NCI-H1092 (cell line): ENCODE measurements at regions not wholly inside any gene's neighbourhood (a gene's known extent, or its start where the extent isn't known, plus 50 kb on each side); places are given as distances from the start of the nearest gene placed in this dataset.
"Not testable (repeated sequence)": the region's sequence is repeated elsewhere in the genome, so short reads cannot be mapped to it uniquely, and the experiment has no call there.

Experiments used
- DNase-seq: peaks from one replicate; lab custom pipeline; 2025; lab: John Stamatoyannopoulos, UW

DNA sequence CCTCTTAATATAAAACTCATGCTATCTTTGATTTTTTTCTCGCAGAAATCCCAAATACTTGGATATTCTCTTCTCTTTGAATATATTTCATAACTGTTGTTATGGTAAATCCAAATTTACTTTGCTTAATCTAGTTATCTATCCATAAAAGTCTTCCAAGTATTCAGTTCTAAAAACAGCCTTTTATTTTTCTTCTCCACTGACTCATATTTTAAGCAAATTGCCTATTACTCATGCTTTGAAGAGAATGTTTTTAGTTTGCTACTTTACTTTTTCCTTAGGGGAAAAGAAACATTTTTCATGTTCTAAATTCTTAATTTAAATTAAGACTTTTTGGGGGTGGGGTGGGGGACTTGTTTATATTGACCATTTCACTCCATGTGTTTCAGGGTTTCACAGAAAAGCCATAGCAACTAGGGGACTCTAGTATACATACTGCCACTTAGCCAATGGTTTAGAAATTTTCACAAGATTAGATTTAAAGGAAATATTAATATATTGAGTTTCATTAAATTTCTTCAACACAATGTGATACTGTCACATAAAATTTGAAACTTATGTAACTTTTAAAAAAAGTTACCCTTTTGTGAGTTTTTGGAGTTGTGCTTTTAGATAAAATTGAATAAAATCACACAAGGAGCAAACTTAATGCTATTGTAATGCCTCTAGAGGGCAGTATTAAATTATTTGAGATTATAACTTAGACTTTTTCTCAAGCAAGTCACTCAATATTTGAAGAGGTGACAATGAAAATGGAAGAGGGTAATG is 545.8 kb upstream of the ARRDC3 start:
- no peak for DNase-seq

- no peak for DNase-seq
These were observed 544.3 kb upstream of the ARRDC3 start for GRCh38 chr5:91927439-91927838.

GRCh38 chr5:91925249-91925648 is 542.1 kb upstream of the ARRDC3 start:
- no peak for DNase-seq

DNA sequence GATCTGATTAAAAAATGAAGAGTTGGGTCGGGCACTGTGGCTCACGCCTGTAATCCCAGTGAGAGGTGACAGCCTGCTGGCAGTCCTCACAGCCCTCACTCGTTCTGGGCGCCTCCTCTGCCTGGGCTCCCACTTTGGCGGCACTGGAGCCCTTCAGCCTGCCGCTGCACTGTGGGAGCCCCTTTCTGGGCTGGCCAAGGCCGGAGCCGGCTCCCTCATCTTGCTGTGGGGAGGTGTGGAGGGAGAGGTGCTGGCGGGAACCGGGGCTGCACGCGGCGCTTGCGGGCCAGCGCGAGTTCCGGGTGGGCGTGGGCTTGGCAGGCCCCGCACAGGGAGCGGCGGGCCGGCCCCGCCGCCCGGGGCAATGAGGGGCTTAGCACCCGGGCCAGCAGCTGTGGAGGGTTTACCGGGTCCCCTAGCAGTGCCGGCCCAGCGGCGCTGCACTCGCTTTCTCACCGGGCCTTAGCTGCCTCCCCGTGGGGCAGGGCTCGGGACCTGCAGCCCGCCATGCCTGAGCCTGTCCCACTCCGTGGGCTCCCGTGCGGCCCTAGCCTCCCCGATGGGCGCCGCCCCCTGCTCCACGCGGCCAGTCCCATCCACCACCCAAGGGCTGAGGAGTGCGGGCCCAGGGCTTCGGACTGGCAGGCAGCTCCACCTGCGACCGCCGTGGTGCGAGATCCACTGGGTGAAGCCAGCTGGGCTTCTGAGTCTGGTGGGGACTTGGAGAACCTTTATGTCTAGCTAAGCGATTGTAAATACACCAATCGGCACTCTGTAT is 534.1 kb upstream of the ARRDC3 start:
- DNase-seq, result not testable (repeated sequence)

DNA sequence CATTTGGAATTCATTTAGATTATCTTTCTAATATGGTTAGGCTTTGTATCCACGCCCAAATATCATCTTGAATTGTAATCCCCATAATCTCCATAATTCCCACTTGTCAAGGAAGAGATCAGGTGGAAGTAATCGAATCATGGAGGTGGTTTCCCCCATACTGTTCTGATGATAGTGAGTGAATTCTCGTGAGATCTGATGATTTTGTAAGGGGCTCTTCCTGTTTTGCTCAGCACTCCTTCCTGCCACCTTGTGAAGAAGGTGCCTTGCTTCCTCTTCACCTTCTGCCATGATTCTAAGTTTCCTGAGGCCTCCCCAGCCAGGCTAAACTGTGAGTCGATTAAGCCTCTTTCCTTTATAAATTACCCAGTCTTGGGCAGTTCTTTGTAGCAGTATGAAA is 527.5 kb upstream of the ARRDC3 start:
- no peak for DNase-seq

DNA sequence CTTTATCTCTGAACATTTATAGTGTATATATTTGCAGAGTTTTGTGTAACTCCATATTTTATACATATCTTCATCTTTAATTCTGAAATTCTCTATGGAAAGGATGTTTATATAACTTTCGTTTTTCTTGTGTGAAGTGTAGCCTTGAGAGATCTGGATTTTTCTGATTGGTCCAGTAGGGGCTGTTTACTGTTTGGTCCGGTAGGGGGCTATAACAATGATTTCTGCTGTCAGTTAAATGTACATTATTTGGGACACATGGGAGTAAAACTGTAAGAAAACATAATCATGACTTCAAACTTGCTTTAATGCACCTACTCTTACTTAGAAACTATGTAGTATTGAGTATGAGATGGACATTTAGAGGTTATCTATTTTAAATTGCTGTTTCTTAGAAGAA is 527.1 kb upstream of the ARRDC3 start:
- no peak for DNase-seq

- no peak for DNase-seq
These were observed 523.4 kb upstream of the ARRDC3 start for GRCh38 chr5:91906494-91906893.

DNA sequence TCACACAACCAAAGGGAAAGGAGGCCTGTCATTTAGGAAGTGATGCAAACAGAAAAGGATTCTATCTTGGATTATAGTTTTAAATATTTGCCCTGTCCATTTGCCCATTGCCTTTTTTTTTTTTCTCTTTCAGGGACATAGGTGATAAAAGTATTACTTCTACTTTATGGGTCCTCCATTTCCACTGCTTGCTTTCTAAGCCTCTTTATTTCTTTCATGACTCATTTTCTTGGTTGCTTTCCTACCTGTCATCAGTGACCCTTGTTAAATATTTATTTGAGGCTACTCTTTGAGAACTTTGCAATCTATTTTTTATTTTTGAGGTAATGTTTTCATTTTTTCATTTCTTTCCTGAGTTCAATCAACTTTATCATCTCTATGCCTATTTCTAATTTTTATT is 522.9 kb upstream of the ARRDC3 start:
- DNase-seq, result no peak

DNA sequence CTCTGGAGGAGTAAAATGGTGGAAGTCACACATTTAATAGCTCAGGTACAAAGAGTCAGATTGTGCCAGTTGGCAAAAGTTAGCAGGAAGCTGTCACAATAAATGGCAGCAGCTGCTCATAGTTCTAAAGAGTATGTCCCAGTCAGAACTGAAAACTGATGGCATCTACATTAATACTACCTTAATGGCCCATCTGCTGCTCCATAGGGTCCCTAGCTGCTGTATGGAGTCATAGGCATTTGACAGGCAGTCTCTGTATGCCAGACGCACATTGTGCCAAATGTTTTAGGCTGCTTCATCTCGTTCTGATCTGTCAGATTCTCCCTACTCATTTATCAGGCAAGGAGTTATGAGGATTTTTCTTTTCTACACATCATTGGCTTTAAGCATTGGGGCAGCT is 515.8 kb upstream of the ARRDC3 start:
- no peak for DNase-seq

GRCh38 chr5:91898019-91898418 is 514.9 kb upstream of the ARRDC3 start:
- no peak for DNase-seq

- DNase-seq, result no peak
These were observed 505.7 kb upstream of the ARRDC3 start for GRCh38 chr5:91888810-91889209.

- DNase-seq, result no peak
These were observed 502.5 kb upstream of the ARRDC3 start for GRCh38 chr5:91885291-91886265.

- no peak for DNase-seq
These were observed 500.9 kb upstream of the ARRDC3 start for GRCh38 chr5:91884036-91884435.

GRCh38 chr5:91875196-91875779 is 492.2 kb upstream of the ARRDC3 start:
- DNase-seq, result no peak

GRCh38 chr5:91867799-91868198 is 484.7 kb upstream of the ARRDC3 start:
- no peak for DNase-seq

- no peak for DNase-seq
These were observed 482.8 kb upstream of the ARRDC3 start for GRCh38 chr5:91865915-91866314.

DNA sequence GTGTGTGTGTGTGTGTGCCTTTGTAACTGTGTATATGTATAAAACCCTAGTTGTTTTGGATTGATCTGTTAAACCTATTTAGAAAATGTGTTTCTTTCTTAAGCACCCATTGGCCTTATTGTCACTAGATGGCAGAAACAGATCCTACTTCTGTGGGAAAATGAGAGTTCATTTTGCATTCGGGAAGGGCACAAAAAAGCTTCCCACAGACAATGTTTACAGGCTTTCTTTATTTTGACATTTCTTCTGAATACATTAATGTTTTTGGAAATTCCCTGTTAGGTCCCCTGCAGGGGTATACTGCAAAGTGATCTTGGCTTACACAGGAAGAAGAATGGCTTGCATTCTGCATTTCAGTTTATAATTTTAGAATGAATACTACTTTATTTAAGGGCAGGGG is 481.8 kb upstream of the ARRDC3 start:
- DNase-seq, result no peak

DNA sequence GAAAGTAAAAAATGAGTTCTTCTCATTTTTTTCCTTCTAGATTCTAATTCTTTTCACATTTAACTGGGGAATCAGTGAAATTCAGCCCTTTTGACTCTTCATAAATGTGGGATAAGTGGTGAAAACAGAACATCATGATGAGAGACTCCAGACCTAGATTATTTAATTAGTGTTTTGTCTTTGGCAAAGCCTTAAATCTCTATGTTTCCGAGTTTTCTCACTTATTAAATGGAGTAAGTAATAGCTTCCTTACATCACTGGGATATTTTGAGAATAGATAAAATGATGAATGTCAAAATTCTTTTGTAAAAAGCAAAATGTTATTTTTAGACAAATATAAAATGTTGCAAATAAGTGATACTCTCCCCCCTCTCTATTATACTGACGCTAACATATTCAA is 468.6 kb upstream of the ARRDC3 start:
- no peak for DNase-seq

- DNase-seq, result no peak
These were observed 466.9 kb upstream of the ARRDC3 start for GRCh38 chr5:91850031-91850430.

GRCh38 chr5:91849069-91849468 is 466.0 kb upstream of the ARRDC3 start:
- no peak for DNase-seq

DNA sequence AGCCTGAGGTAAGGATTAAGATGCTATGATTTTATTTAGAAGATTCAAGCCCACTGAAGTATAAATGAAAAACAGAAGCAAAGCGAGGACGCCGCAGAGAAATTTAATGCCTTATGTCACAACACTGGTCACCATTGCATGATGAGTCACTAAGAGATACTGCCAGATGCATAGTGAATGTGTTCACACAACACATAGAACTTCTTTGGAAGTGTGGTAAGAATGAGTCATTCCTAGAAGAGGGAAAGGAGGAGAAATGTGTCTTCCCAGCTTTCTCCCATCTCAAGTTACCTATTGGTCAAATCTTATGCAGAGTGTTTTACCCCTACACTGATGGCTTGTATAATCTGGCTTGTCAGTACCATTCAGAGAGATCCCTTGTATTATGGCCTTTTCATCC is 465.3 kb upstream of the ARRDC3 start:
- DNase-seq, result no peak

DNA sequence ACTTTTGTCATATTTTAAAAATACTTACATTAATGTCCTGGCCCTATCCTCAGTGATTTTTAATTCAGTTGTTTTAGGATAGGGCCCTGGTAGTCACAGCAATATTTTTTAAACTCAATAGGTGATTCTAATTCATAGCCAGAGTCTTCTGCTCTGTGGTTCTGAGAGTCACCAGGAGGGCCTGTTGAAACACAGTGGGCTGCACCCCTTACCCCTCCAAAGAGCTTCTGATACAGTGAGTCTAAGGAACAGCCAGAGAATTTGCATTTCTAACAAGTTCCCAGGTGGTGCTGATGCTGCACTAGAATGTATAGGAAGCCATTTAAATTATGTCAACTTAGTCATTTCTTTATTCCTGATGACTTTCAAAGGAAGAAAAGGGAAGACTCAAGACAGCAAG is 458.3 kb upstream of the ARRDC3 start:
- DNase-seq, result no peak
